ENCODE measurements at regions not wholly inside any gene's neighbourhood (a gene's known extent, or its start where the extent isn't known, plus 50 kb on each side); places are given as distances from the start of the nearest gene placed in this dataset.

- DNase-seq (ENCODE audit: extremely low spot score) = no peak
- CTCF ChIA-PET = interaction anchor here (1.1 to 1.3 kb wide), 2 partner anchors 19 to 213 kb away, joined by 3 read pairs; no protein-coding TSS in a partner anchor
- POLR2A ChIA-PET = no interaction called here
- TF ChIP-seq CTCF (IDR thresholded peaks at IDR 0.05; ENCODE audit: control extremely low read depth, extremely low read depth, low read depth, missing control alignments) = no peak
Observed at GRCh38 chr16:6192532-6192931, 1094.9 kb upstream of the EEF2KMT start.

GRCh38 chr16:6190776-6191175 is 1093.2 kb upstream of the EEF2KMT start:
- no peak for TF ChIP-seq CTCF (IDR thresholded peaks at IDR 0.05; ENCODE audit: control extremely low read depth, extremely low read depth, low read depth, missing control alignments)
- ChIA-PET CTCF (no interaction called here), POLR2A (no interaction called here)
- DNase-seq (ENCODE audit: extremely low spot score) = no peak

- DNase-seq (ENCODE audit: extremely low spot score) = no peak
- POLR2A ChIA-PET = no interaction called here
- CTCF ChIA-PET = no interaction called here
- TF ChIP-seq CTCF (IDR thresholded peaks at IDR 0.05; ENCODE audit: control extremely low read depth, extremely low read depth, low read depth, missing control alignments) = no peak
Observed at GRCh38 chr16:6189216-6189615, 1091.6 kb upstream of the EEF2KMT start.

DNA sequence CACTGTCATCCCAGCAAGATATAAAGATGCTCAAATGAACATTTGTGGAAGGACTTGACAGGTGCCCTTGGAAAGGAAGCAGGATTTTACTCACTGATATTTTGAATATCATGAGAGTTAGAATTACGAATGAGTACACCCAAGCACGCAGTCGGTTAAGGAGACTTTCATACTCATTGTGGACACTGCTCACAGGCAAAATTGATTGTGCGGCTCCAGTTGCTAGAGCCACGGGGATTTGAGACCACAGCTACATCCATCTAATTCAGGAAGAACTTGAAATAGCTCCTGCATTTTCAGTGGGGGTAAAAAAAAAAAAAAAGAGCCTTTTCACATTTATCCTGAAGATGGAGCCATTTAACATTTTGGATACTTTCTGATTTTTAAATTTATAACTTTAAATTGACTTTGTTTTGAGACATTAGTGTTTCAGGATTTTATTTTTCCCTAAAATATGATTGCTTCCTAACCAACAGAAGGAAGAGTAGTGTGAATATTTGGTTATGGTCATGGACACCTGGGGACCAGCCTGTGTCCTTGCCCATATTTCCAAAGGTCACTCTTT is 1080.1 kb upstream of the EEF2KMT start:
- no peak for DNase-seq (ENCODE audit: extremely low spot score)
- ChIA-PET POLR2A (no interaction called here), CTCF (interaction anchor here (1.3 kb wide), 1 partner anchor 29 kb away, joined by 3 read pairs; no protein-coding TSS in a partner anchor)
- no peak for TF ChIP-seq CTCF (IDR thresholded peaks at IDR 0.05; ENCODE audit: control extremely low read depth, extremely low read depth, low read depth, missing control alignments)

DNA sequence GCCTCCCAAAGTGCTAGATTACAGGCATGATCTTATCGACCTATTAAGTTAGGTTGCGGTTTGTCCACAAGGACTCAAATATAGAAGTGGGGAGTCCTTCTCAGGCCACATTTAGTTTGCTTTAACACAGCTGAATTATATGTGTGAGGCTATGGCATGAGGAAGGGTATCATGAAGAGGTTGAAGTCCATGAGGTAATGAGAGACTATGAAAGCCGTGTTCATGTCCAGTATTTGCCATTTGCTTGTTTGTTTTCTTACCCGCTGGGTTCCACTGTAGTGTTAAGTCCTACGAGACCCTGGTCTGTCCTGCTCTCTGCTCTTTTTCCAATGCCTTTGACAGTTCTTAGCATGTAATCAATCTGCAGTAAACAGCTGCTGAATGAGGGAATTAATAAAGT is 1072.4 kb upstream of the EEF2KMT start:
- no peak for DNase-seq (ENCODE audit: extremely low spot score)
- no peak for TF ChIP-seq CTCF (IDR thresholded peaks at IDR 0.05; ENCODE audit: control extremely low read depth, extremely low read depth, low read depth, missing control alignments)
- ChIA-PET POLR2A (no interaction called here), CTCF (no interaction called here)

DNA sequence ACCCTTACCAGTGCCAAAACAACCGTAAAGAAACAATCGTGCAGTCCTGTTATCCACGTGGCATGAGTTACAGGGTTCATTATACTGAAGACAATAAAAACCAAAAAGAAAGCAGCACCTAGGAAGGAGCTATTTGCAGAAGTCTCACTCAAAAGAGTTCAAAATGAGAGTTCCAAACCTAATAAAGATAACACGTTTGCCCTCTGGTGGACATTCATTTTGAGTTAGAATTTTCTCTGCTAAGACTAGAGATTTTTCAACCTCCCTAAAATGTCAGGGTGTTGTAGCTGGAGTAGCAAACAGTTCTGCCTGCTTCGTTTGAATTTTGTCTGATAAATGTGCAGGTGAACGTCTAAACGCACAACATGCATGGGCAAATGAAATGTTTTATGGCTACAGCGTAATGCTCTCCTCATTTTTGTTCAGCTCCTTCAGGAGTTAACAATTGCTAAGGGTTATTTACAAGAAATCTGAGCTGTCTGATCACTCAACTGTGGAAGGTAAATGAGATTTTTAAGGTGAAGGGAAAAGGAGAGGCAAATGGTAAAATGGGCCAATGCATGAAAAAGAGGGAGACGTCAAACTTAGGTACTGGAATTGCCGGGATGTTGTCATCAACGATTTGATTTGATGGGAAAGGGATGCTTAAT is 1067.9 kb upstream of the EEF2KMT start:
- ChIA-PET CTCF (interaction anchor here (0.8 to 0.9 kb wide), 2 partner anchors 7 to 13 kb away, joined by 3 to 4 read pairs; no protein-coding TSS in a partner anchor), POLR2A (no interaction called here)
- no peak for TF ChIP-seq CTCF (IDR thresholded peaks at IDR 0.05; ENCODE audit: control extremely low read depth, extremely low read depth, low read depth, missing control alignments)
- no peak for DNase-seq (ENCODE audit: extremely low spot score)
